ENCODE measurements at regions not wholly inside any gene's neighbourhood (a gene's known extent, or its start where the extent isn't known, plus 50 kb on each side); places are given as distances from the start of the nearest gene placed in this dataset.

GRCh38 chr11:30698425-30698824 lies 112.3 kb upstream of the MPPED2 start:
- TF ChIP-seq, protein P1, sequence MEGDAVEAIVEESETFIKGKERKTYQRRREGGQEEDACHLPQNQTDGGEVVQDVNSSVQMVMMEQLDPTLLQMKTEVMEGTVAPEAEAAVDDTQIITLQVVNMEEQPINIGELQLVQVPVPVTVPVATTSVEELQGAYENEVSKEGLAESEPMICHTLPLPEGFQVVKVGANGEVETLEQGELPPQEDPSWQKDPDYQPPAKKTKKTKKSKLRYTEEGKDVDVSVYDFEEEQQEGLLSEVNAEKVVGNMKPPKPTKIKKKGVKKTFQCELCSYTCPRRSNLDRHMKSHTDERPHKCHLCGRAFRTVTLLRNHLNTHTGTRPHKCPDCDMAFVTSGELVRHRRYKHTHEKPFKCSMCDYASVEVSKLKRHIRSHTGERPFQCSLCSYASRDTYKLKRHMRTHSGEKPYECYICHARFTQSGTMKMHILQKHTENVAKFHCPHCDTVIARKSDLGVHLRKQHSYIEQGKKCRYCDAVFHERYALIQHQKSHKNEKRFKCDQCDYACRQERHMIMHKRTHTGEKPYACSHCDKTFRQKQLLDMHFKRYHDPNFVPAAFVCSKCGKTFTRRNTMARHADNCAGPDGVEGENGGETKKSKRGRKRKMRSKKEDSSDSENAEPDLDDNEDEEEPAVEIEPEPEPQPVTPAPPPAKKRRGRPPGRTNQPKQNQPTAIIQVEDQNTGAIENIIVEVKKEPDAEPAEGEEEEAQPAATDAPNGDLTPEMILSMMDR (IDR thresholded peaks at IDR 0.05; ENCODE audit: insufficient read depth, low read depth, low read length): no peak
- no peak for TF ChIP-seq EZH2 (IDR thresholded peaks at IDR 0.05; ENCODE audit: insufficient read depth, low read length)
